ENCODE measurements at regions not wholly inside any gene's neighbourhood (a gene's known extent, or its start where the extent isn't known, plus 50 kb on each side); places are given as distances from the start of the nearest gene placed in this dataset.

- WGBS = 90% methylated on average over 4 of the region's 5 CpGs
- 0 out of 2 replicates have a peak, but pooled peaks cover 4% of the 10 kb centered on the region for H3K9me3 ChIP-seq (ENCODE audit: insufficient read depth, low read depth, low read length)
- no peaks in the 10 kb centered on the region for H3K27me3 ChIP-seq (ENCODE audit: insufficient read depth, low read length)
Observed at GRCh38 chr5:174236070-174236469, 190.6 kb downstream of the NSG2 start.

GRCh38 chr5:174239718-174240117 lies 194.2 kb downstream of the NSG2 start:
- Histone ChIP-seq H3K27me3 (ENCODE audit: insufficient read depth, low read length) (no peaks in the 10 kb centered on the region), H3K36me3 (ENCODE audit: insufficient read depth, low read length) (no peaks in the 10 kb centered on the region), H3K27ac (ENCODE audit: low read depth, low read length) (no peak overlapping the region), H3K4me3 (ENCODE audit: low read length) (no peak overlapping the region), H3K4me1 (ENCODE audit: insufficient read depth, low read length) (no peaks in the 10 kb centered on the region), H3K9ac (ENCODE audit: low read depth, low read length) (no peak overlapping the region), H3K9me3 (ENCODE audit: insufficient read depth, low read depth, low read length) (0 out of 2 replicates have a peak, but pooled peaks cover 4% of the 10 kb centered on the region)
- WGBS = 78% methylated on average over 4 of the region's 4 CpGs

More at GRCh38 chr5:174236070-174236469, 190.6 kb downstream of the NSG2 start:
- Histone ChIP-seq H3K27ac (ENCODE audit: low read depth, low read length) (no peak overlapping the region), H3K4me3 (ENCODE audit: low read length) (no peak overlapping the region), H3K4me1 (ENCODE audit: insufficient read depth, low read length) (no peaks in the 10 kb centered on the region), H3K36me3 (ENCODE audit: insufficient read depth, low read length) (no peaks in the 10 kb centered on the region), H3K9ac (ENCODE audit: low read depth, low read length) (no peak overlapping the region)

DNA sequence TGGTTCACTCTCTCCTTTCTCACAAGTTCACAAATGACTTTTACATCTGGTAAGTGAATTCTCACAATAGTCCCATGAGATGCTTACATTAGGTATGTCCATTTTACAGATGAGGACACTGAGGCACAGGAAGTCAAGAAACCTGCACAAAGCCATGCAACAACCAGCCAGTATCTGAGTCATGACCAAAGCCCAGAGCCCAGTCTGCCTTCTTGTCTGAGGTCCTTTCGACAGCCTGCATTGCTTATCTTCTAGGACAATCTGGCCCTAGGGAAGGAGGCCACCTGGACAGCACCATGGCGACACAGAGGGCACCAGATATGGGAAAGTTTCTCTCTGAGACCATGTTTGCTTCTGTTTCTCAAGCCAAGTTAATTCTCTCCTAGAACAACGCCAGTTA lies 197.1 kb downstream of the NSG2 start:
- H3K9me3 ChIP-seq (ENCODE audit: insufficient read depth, low read depth, low read length) = 0 out of 2 replicates have a peak, but pooled peaks cover 4% of the 10 kb centered on the region
- no peaks in the 10 kb centered on the region for H3K36me3 ChIP-seq (ENCODE audit: insufficient read depth, low read length)
- no peaks in the 10 kb centered on the region for H3K4me1 ChIP-seq (ENCODE audit: insufficient read depth, low read length)
- H3K4me3 ChIP-seq (ENCODE audit: low read length) = no peak overlapping the region
- H3K27me3 ChIP-seq (ENCODE audit: insufficient read depth, low read length) = no peaks in the 10 kb centered on the region
- no peak overlapping the region for H3K9ac ChIP-seq (ENCODE audit: low read depth, low read length)
- WGBS = 92% methylated on average over 3 of the region's 3 CpGs
- H3K27ac ChIP-seq (ENCODE audit: low read depth, low read length) = no peak overlapping the region

DNA sequence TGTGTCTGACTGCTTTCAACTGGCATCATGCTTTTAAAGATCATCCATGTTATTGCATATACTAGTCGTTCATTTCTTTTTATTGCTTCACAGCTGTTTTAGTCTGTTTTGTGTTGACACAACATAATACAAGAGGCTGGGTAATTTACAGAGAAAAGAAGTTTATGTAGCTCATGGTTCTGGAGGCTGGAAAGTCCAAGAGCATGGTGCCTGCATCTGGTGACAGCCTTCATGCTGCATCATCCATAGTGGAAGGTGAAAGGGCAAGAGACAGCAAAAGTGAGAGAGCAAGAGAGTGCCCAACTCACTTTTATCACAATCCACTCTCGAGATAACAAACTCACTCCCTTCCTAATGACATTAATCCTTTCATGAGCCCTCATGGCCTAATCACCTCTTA lies 198.4 kb downstream of the NSG2 start:
- no peak overlapping the region for H3K9ac ChIP-seq (ENCODE audit: low read depth, low read length)
- 0 out of 2 replicates have a peak, but pooled peaks cover 4% of the 10 kb centered on the region for H3K9me3 ChIP-seq (ENCODE audit: insufficient read depth, low read depth, low read length)
- 98% methylated on average over 2 of the region's 2 CpGs for WGBS
- H3K27ac ChIP-seq (ENCODE audit: low read depth, low read length) = no peak overlapping the region
- no peaks in the 10 kb centered on the region for H3K4me1 ChIP-seq (ENCODE audit: insufficient read depth, low read length)
- H3K4me3 ChIP-seq (ENCODE audit: low read length) = no peak overlapping the region
- no peaks in the 10 kb centered on the region for H3K36me3 ChIP-seq (ENCODE audit: insufficient read depth, low read length)
- H3K27me3 ChIP-seq (ENCODE audit: insufficient read depth, low read length) = no peaks in the 10 kb centered on the region

GRCh38 chr5:174245516-174246075 lies 200.1 kb downstream of the NSG2 start:
- Histone ChIP-seq H3K27me3 (ENCODE audit: insufficient read depth, low read length) (no peaks in the 10 kb centered on the region), H3K4me1 (ENCODE audit: insufficient read depth, low read length) (no peaks in the 10 kb centered on the region), H3K9me3 (ENCODE audit: insufficient read depth, low read depth, low read length) (no peaks in the 10 kb centered on the region), H3K9ac (ENCODE audit: low read depth, low read length) (no peak overlapping the region), H3K36me3 (ENCODE audit: insufficient read depth, low read length) (no peaks in the 10 kb centered on the region), H3K27ac (ENCODE audit: low read depth, low read length) (no peak overlapping the region), H3K4me3 (ENCODE audit: low read length) (no peak overlapping the region)
- 92% methylated on average over 8 of the region's 8 CpGs for WGBS

DNA sequence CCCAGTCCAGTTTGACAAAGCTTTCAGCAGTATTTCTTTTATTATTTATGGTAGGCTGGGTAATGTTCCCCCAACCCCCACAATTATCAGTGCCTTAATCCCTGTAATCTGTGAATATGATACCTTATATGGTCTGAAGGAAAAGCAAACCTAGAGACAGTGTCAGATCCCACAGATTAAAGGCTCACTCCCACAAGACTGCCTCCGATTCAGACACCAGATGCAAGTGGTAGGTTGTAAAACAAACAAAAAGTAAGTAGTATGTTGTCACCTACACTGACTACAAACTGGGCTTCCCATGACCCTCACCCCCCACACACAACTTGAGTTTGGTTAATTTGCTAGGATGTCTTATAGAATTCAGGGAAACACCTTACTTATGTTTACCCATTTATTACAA lies 201.2 kb downstream of the NSG2 start:
- H3K9me3 ChIP-seq (ENCODE audit: insufficient read depth, low read depth, low read length) = no peaks in the 10 kb centered on the region
- H3K4me1 ChIP-seq (ENCODE audit: insufficient read depth, low read length) = no peaks in the 10 kb centered on the region
- WGBS = no CpG with 5 or more reads among the region's 1 CpG
- no peaks in the 10 kb centered on the region for H3K27me3 ChIP-seq (ENCODE audit: insufficient read depth, low read length)
- no peak overlapping the region for H3K4me3 ChIP-seq (ENCODE audit: low read length)
- H3K9ac ChIP-seq (ENCODE audit: low read depth, low read length) = no peak overlapping the region
- no peaks in the 10 kb centered on the region for H3K36me3 ChIP-seq (ENCODE audit: insufficient read depth, low read length)
- no peak overlapping the region for H3K27ac ChIP-seq (ENCODE audit: low read depth, low read length)

DNA sequence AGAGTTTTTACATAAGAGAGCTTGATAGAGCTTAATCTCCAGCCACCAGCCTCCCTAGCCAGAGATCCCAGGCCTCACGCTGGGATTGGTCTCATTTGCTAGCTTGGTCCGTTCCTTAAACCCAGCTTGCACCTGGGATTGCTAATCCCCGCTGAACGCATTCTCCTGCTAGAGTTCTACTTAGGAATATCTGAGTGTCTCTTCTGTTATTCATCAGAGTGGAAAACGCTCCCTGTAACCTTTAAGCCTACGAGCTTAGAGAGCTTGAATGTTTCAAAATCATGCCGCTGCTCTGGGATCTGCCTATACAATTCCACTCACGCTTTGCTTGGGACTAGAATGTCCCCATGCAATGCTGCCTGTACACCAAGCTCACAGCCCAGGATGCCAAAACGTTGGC lies 201.8 kb downstream of the NSG2 start:
- WGBS = 84% methylated on average over 9 of the region's 9 CpGs
- Histone ChIP-seq H3K4me3 (ENCODE audit: low read length) (no peak overlapping the region), H3K9me3 (ENCODE audit: insufficient read depth, low read depth, low read length) (no peaks in the 10 kb centered on the region), H3K4me1 (ENCODE audit: insufficient read depth, low read length) (no peaks in the 10 kb centered on the region), H3K27ac (ENCODE audit: low read depth, low read length) (no peak overlapping the region), H3K36me3 (ENCODE audit: insufficient read depth, low read length) (no peaks in the 10 kb centered on the region), H3K27me3 (ENCODE audit: insufficient read depth, low read length) (no peaks in the 10 kb centered on the region), H3K9ac (ENCODE audit: low read depth, low read length) (no peak overlapping the region)

DNA sequence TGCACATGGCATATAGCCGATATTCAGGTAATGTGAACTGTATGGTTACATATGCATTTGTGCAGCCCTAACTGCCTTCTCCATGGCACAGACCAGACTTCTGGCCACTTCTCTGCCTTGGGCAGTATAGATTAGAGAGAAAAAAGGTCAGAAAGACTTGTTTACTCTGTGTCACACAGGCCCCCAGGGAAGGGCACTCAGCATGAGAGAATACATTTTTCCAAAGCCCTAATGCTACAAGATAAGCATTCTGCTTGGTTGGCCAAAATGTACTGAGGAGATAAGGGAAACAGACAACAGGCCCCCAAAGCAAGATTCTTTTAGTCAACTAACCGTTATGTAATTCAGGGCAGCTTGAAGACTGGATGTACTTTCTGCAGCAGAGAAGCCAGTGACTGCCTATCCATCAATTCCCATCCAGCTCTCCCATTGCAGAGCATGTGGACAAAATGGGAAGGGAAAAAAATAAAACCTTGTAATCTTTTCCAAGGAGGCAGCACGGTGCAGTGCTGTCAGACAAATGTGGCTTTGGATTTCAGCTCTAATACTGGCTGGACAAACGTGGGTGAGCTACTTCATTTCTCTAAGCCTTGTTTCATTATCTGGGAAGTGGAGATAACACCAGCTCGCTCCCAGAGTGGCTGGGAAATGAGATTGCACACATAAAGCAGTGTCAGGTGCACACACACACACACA lies 205.9 kb downstream of the NSG2 start:
- Histone ChIP-seq H3K9me3 (ENCODE audit: insufficient read depth, low read depth, low read length) (no peaks in the 10 kb centered on the region), H3K4me1 (ENCODE audit: insufficient read depth, low read length) (no peaks in the 10 kb centered on the region), H3K4me3 (ENCODE audit: low read length) (no peak overlapping the region), H3K9ac (ENCODE audit: low read depth, low read length) (no peak overlapping the region), H3K36me3 (ENCODE audit: insufficient read depth, low read length) (no peaks in the 10 kb centered on the region), H3K27ac (ENCODE audit: low read depth, low read length) (no peak overlapping the region), H3K27me3 (ENCODE audit: insufficient read depth, low read length) (no peaks in the 10 kb centered on the region)
- WGBS = 92% methylated on average over 5 of the region's 5 CpGs

- H3K9me3 ChIP-seq (ENCODE audit: insufficient read depth, low read depth, low read length) = no peaks in the 10 kb centered on the region
- no peak overlapping the region for H3K9ac ChIP-seq (ENCODE audit: low read depth, low read length)
- H3K36me3 ChIP-seq (ENCODE audit: insufficient read depth, low read length) = no peaks in the 10 kb centered on the region
- H3K27me3 ChIP-seq (ENCODE audit: insufficient read depth, low read length) = no peaks in the 10 kb centered on the region
- H3K27ac ChIP-seq (ENCODE audit: low read depth, low read length) = no peak overlapping the region
- WGBS = 90% methylated on average over 1 of the region's 1 CpG
- H3K4me1 ChIP-seq (ENCODE audit: insufficient read depth, low read length) = no peaks in the 10 kb centered on the region
- H3K4me3 ChIP-seq (ENCODE audit: low read length) = no peak overlapping the region
Observed at GRCh38 chr5:174252121-174252520, 206.6 kb downstream of the NSG2 start.

GRCh38 chr5:174259696-174260420 lies 214.4 kb downstream of the NSG2 start:
- H3K4me1 ChIP-seq (ENCODE audit: insufficient read depth, low read length) = no peaks in the 10 kb centered on the region
- no peaks in the 10 kb centered on the region for H3K9me3 ChIP-seq (ENCODE audit: insufficient read depth, low read depth, low read length)
- no peaks in the 10 kb centered on the region for H3K36me3 ChIP-seq (ENCODE audit: insufficient read depth, low read length)
- no peak overlapping the region for H3K9ac ChIP-seq (ENCODE audit: low read depth, low read length)
- WGBS = 94% methylated on average over 8 of the region's 8 CpGs
- no peak overlapping the region for H3K27ac ChIP-seq (ENCODE audit: low read depth, low read length)
- no peak overlapping the region for H3K4me3 ChIP-seq (ENCODE audit: low read length)
- H3K27me3 ChIP-seq (ENCODE audit: insufficient read depth, low read length) = no peaks in the 10 kb centered on the region

- H3K9ac ChIP-seq (ENCODE audit: low read depth, low read length) = no peak overlapping the region
- no peak overlapping the region for H3K27ac ChIP-seq (ENCODE audit: low read depth, low read length)
- peaks cover 2% of the 10 kb centered on the region; the same call in 1 of the 2 replicates for H3K27me3 ChIP-seq (ENCODE audit: insufficient read depth, low read length)
- no peak overlapping the region for H3K4me3 ChIP-seq (ENCODE audit: low read length)
- 56% methylated on average over 1 of the region's 1 CpG for WGBS
- no peaks in the 10 kb centered on the region for H3K4me1 ChIP-seq (ENCODE audit: insufficient read depth, low read length)
- no peaks in the 10 kb centered on the region for H3K36me3 ChIP-seq (ENCODE audit: insufficient read depth, low read length)
- no peaks in the 10 kb centered on the region for H3K9me3 ChIP-seq (ENCODE audit: insufficient read depth, low read depth, low read length)
Observed at GRCh38 chr5:174271316-174271715, 225.8 kb downstream of the NSG2 start.

All from HUES64 (cell line).